Skin epidermis (tissue), 12 donors: ENCODE measurements at regions not wholly inside any gene's neighbourhood (a gene's known extent, or its start where the extent isn't known, plus 50 kb on each side); places are given as distances from the start of the nearest gene placed in this dataset.

Experiments used
- H3K27ac ChIP-seq, 21 experiments: fragments of 200-600 bp; sonication (generic) in 11 of 21; one replicate each; pipeline ENCODE4 v1.5.0; 2020; ENCODE audit warnings: mild to moderate bottlenecking in 3 of 21, inconsistent platforms in 2 of 21, moderate library complexity in 2 of 21
- H3K4me3 ChIP-seq, 7 experiments: fragments of 200-600 bp; sonication (generic) in 2 of 7; one replicate each; pipeline ENCODE4 v1.5.0; 2020; ENCODE audit warnings: inconsistent platforms in 2 of 7, mild to moderate bottlenecking in 2 of 7, moderate library complexity in 1 of 7

DNA sequence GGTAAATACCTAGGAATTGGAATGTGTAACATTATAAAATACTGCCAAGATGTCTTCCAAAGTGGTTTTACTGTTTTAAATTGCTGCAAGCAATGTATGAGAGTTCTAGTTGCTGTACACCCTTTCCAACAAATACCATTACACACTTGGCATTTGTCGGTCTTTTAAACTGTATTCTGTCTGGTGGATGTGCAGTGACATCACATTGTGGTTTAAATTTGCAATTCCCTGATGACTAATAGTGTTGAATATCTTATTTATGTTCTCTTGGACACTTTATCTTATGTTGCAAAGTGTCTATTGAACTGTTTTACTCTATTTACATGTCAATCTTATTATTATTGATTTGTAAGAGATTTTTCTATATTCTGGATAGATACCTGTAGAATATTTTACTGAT, 561.2 kb upstream of the B3GALT2 start:
- Histone ChIP-seq H3K4me3 (no peak overlapping the region), H3K27ac (no peak overlapping the region)

DNA sequence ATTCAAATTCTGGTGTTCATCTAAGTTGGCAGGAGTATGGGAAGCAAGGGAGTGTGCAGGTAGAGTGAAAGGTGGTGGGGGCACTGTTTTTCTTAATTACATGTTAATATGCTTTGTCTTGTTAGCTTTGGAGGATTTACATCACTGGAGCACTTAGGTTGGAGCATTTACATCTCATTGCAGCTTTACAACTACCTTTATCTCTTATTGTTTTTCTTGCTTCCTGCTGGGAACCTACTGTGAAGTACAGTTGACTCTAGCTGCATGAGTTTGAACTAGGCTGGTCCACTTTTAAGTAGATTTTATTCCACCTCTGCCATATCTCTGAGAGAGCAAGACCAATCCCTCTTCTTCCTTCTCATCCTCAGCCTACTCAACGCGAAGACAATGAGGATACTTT, 554.8 kb upstream of the B3GALT2 start:
- no peak overlapping the region for H3K27ac ChIP-seq
- no peak overlapping the region for H3K4me3 ChIP-seq

DNA sequence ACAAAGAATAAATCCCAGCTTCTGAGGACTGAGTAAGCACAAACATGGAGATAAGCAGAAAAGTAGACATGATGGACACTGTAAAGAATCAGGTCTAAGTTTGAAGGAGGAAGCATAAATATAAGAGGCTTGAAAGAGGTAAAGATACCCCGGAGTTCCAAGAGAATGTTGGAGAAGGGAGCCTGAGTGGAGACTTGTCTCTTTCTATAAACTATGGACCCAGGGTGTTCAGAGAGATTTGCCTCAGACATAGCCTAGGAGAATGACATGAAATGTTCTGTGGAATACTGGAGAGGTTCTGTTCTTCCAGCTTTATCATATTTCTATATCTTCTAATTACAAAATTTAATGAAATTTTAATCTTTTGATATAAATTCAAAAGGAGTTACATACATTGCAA, 554.3 kb upstream of the B3GALT2 start:
- Histone ChIP-seq H3K27ac (no peak overlapping the region), H3K4me3 (no peak overlapping the region)

DNA sequence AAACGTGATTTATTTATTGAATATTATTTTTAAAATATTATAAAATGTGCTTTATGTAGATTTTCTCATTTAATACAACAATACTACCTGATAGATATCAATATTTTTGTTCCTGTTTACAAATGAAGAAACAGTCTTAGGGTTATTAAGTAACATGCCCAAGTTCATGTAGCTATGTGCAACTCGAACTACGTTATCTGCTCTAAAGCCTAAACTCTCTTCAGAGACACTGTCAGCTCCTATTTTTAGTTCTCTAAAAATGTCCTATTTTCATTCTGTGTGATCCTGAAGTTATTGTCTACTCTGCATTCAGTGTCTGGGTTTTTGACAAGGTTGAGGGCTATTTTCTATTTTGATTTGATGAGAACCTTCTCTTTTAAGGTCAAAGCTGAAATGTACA, 550.1 kb upstream of the B3GALT2 start:
- Histone ChIP-seq H3K4me3 (no peak overlapping the region), H3K27ac (no peak overlapping the region)

DNA sequence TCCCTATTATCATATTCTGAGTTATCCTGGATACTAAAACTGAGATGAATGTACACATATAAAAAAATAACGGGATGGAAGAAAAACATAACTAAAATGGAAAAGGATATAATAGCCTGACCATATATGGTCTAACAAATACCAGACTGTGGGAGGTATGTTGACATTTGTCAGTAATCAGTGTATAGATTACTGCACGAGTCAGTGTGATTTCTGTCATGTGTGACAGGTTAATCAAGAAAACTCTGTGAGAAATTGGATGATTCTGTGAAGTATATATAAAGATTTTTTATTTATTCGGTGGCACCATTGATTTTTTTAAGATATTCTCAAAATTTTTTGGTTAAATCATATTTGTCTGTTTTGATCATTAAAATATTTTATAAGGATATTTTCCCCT, 547.3 kb upstream of the B3GALT2 start:
- Histone ChIP-seq H3K27ac (no peak overlapping the region), H3K4me3 (no peak overlapping the region)

DNA sequence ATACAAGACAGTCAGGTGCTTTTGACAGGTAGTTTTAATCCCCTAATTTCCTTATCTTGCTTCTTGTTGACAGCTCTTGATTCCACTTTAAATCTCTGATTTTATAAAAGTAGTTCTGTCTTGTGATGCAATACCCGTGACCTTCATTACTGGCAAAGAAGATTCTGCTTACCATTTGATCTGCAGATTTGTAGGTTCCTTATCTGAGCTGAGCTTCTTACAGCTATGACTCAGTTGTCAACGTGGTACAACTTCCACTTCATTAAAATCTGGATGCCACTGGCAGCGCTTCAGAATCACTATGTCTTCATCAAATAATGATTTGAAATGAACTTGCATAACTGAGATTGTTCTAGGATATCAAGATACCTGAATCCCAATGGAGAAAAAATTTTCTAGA, 543.6 kb upstream of the B3GALT2 start:
- Histone ChIP-seq H3K4me3 (no peak overlapping the region), H3K27ac (no peak overlapping the region)

DNA sequence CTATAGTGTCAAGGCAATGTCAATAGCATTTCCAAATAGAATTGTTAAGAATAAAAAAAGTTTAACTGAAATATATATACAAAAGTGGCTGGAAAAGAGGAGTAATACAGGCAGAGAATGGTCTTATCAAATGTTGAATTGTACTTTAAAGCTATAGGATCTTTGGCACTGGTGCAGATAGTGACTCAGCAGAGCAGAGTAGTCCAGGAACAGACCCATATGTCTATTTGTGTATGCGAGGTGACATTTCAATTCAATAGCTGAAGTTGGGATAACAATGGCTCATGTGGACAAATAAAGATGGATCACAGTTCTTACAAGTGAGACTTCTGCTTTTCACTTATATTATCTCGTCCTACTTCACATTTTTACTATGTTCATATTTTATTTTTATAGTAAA, 543.0 kb upstream of the B3GALT2 start:
- no peak overlapping the region for H3K4me3 ChIP-seq
- no peak overlapping the region for H3K27ac ChIP-seq

DNA sequence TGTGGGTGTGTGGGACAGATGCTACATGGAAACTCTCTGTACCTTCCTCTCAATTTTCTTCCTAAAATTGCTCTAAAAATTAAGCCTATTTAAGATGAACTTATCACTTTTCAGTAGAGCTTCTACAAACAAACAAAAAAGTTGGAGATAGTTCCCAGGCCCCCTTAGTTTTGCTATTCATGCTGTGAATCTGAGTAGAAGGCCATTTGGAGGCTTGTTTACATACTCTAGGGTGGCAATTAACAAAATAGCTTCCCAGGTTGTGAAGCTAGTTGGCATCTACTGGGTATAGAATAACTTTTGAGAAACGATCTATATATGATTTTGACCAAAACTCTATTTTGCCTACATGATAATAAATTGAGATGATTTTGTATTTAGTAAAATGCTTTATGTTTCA, 541.4 kb upstream of the B3GALT2 start:
- Histone ChIP-seq H3K27ac (no peak overlapping the region), H3K4me3 (no peak overlapping the region)

DNA sequence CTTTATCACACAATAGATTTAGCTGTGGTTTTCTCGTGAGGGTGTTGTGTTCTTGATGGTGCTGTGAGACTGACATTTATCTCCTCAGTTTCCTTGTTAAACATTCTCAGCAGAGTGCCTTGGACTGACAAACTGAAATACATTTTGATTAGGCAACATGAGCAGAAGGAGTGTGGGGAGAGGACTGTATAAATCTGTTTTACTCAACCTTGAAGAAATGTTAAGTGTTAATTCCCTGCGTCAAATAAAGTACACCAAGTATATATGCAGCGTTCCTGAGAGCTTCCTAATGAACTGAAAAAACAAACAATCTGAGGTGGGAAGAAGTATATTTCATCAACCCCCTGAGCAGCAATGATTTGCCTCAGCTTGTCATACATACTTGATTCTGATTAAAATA, 540.3 kb upstream of the B3GALT2 start:
- Histone ChIP-seq H3K27ac (no peak overlapping the region), H3K4me3 (no peak overlapping the region)

DNA sequence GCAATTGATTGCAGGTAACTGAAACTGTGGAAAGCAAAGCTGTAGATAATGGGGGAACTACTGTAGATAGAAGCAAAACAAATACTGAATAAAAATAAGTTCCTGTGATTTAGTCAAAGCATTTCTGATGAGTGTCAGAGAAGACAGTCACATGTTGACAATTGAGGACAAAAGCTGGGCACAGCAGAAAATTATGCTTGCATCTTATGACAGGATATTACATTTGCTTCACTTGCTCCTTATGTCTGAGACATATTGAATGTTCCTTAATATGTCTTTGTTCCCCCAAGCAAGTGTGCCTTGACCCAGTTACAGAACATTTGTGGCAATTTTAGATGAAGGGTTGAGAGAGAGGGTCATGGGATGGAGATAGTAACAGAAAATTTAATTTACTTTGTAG, 526.0 kb upstream of the B3GALT2 start:
- H3K27ac ChIP-seq, result no peak overlapping the region
- no peak overlapping the region for H3K4me3 ChIP-seq

DNA sequence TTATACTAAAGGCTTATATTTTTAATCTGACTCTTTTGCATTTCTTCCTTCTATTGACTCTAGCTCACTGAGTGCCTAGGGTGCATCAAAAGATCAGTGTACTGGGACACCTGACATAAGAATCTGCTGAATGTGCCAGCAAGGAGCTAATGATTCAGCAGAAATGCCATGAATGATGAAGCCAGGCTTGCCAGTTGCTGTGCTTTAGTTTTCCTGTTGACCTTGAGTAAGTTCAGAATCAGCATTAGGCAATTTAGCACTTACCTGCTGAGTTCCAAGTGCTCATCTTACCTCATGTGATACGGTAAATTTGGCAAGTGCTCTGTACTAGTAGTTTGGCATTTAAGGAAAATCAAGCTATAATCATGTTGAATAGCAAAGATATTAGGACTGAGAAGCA, 523.2 kb upstream of the B3GALT2 start:
- Histone ChIP-seq H3K27ac (no peak overlapping the region), H3K4me3 (no peak overlapping the region)

DNA sequence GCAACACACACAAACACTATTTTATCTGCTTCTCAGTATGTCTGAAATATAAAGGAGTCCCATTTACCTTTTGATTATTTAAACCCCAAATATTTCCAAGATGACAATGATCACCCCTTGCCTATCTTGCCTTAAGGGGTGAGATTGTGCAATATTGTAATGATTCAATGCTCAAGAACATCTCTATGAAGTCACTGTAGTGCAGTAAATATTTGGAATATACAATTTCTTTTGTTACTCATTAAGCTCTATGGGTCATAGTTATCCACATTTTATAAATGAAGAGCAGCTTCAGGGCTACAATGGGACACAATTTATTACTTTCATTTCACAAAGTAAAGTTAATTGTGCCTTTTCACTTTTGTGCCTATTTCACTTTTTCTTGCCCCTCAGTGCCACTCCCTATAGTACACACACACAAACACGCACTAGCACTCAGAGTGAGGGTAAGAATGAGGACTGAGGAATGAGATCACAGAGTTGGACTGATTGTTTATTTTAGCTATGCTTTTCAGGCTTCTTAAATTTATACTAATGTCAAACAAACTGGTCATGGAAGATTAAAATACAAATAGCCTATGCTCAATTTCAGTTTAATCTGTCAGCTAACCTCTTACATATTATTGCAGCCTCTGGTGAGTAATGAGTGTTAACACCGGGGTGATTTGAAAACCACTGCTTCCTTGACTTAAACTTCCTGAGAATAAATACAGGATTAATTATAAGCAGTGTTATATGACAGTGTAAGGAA, 521.0 kb upstream of the B3GALT2 start:
- H3K4me3 ChIP-seq, result no peak overlapping the region

DNA sequence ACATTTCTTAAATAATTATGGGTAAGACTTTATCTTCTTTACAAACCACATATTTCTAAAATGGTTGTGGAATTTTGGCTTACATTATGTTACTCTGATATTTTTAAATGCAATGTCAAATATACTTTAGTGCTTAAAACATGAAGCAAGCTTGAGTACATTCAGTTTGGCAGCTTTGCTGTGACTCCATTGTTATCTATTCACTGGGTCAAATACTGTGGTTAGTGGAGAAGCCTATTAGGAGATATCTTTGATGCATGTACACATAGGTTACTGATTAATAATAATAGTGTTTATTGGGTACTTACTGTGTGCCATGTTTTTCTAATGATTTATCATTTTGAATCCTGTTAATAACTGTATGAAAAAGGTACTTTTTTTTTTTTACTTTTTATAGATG, 520.4 kb upstream of the B3GALT2 start:
- no peak overlapping the region for H3K4me3 ChIP-seq
- H3K27ac ChIP-seq, result no peak overlapping the region

More for the DNA sequence above, 521.0 kb upstream of the B3GALT2 start:
- no peak overlapping the region for H3K27ac ChIP-seq

DNA sequence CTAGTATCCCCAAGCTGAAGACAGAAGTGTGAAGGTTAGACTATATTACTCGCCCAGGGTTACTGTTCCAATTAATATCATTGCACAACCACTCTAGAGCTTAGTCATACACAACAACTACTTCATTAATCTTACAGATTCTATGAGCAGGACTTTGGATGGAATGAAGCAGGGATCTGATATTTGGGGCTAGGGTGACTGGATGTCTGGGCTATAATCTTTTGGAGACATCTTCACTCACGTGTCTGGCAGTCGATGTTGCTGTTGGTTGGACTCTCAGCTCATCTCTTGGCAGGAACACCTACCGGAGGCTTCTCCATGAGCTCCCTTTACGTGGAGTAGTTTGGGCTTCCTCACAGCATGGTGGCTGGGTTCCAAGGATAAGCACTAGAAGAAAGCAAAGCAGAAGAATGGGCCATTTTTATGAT, 519.2 kb upstream of the B3GALT2 start:
- no peak overlapping the region for H3K27ac ChIP-seq

DNA sequence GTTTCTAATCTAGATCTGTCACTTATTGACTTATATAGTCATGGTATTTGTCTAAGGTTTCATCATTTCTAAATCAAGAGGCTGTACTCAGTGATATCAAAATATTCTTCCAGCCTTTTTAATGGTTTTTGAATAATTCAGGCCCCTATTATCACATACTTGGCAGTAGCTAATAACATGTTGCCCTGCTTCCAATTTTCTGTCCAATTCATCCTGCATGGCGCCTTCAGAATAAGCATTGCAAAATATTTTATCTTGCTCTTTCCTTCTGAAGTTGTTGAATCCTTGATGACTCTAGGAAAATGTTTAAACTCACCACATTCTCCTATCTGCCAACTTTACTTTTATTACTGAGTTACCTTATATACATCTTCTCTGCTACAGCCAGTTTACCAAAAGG, 517.2 kb upstream of the B3GALT2 start:
- no peak overlapping the region for H3K27ac ChIP-seq
- H3K4me3 ChIP-seq, result no peak overlapping the region

More for the DNA sequence above, 519.2 kb upstream of the B3GALT2 start:
- H3K4me3 ChIP-seq, result no peak overlapping the region

DNA sequence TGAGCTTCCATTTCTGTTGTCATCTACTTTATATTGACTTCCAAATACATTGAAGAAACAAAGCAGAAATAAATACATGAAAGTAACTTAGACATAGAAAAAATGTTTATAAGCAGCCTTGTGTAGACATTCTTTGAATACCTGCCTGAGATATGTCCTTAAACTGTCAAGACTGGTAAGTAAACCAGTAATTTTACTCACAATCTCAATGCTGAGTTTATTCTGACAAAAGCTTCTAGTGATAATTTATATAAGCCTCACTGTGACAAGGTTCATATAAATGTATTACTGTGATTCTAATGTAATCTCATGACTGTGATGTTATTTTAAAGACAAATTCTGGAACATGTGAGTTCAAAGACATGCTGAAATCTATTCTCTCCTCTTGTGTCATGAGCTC, 516.7 kb upstream of the B3GALT2 start:
- no peak overlapping the region for H3K4me3 ChIP-seq
- H3K27ac ChIP-seq, result no peak overlapping the region

DNA sequence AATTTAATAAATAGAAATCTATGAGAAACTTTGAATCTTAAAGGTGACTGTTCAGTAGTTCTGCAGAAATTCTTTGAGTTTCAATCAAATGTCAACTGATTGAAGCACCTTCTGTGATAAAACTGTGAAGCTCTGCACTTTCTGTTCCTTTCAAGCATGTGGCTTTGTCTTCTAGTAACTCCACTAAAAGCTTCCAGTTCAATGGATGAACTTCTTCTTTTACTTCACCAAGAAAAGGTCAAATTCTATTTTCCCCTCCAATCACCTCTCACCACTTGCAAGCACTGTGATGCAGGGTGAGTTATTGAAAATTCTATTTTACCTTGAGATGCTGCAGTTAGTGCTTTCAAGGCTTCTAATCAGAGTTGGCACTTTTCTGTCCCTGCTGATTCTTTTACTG, 515.3 kb upstream of the B3GALT2 start:
- H3K4me3 ChIP-seq, result no peak overlapping the region
- H3K27ac ChIP-seq, result no peak overlapping the region

DNA sequence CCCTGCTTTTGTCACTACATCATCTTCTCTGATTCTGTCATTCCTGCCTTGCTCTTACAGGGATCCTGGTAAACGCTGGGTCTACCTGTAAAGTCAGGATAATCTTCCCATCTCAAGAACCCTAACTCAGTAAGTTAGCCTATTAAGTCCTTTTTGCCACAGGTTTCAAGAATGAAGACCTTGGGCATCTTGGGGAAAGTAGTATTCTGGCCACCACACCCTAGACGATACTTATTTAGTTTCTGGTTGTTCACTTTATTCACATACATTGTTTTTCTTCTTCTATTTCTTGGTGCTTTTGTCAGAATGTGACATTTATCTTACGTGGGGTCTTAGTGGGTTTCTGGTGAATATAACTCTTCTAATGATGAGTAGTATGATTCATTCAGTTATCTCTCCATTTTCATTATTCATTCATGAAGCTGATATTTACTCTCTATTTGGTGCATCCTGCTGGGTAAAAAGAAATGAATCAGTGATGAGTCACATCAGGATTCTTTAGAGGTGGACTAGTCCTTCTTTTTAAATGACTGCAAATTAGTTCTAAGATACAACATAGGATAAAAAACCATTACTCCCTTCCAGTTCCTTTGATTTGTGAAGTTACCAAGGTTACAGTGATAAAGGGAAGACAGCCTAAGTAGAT, 514.4 kb upstream of the B3GALT2 start:
- H3K4me3 ChIP-seq, result no peak overlapping the region
- H3K27ac ChIP-seq, result no peak overlapping the region

DNA sequence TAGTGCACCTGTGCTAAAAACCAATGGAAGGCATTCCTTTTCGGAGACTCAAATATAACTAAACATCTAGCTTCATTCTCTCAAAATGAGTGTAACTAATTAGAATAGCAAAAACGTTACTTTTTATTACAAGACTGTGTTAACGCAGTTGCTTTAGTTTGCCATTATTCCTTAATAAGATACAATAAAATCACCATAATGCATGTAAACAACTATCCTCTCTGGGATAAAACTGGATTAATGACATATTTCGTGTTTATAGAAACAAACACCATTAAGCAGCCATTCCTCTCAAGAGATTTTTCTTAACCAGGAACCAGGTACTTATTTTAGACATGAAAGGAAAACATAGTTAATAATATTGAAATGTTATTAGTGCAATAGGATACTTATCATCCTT, 512.8 kb upstream of the B3GALT2 start:
- no peak overlapping the region for H3K4me3 ChIP-seq

DNA sequence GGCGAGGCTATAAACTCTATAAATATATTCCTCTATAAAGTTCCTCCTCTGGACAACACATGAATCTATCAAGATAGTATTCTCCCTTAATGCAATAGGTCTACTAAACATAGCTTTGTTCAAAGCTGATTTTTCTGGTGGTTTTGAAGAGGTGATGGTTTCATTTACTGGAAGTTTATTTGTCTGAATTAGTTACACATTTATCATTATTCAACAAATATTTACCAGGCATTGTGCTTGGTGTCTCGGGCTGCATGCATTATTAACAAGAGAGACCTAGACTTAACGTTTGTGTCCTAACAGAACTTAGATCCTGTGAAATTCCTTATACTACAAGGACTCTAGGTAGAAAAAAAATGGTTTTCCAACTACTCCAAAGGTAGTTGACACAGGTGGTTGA, 511.4 kb upstream of the B3GALT2 start:
- Histone ChIP-seq H3K27ac (no peak overlapping the region), H3K4me3 (no peak overlapping the region)

More for the DNA sequence above, 512.8 kb upstream of the B3GALT2 start:
- no peak overlapping the region for H3K27ac ChIP-seq

DNA sequence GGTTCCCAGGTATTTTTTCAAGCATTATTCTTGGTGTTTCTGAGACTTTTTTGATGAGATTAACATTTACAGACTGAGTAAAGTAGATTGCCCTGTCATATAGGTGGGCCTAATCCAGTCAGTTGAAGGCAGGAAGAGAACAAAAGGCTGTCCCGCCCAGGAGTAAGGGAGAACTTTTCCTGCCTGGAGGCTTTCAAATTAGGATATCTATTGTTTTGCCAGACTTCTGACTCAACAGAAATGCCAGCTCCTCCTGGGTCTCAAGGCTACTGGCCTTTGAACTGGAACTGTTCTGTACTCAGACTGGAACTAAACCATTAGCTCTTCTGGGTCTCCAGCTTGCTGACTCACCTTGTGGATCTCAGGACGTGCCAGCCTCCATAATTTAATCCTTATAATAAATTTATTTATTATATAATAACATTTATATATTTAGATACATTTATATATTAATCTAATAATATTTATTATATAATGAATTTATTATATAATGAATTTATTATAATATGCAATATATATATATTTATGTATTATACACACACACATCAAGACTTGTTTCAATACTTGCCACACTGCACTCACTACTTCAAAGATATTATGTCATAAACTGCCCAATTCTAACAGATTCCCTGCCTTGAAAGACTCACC, 510.8 kb upstream of the B3GALT2 start:
- Histone ChIP-seq H3K4me3 (no peak overlapping the region), H3K27ac (no peak overlapping the region)
